HG03045 (cell line): ENCODE measurements at regions not wholly inside any gene's neighbourhood (a gene's known extent, or its start where the extent isn't known, plus 50 kb on each side); places are given as distances from the start of the nearest gene placed in this dataset.

ENCODE experiments used
- ATAC-seq: cut with Tn5 transposase; IDR thresholded peaks from one replicate; pipeline ENCODE4 v1.9.1; 2021; ENCODE audit warnings: mild to moderate bottlenecking, moderate library complexity; ENCODE audit not compliant: unreplicated experiment

DNA sequence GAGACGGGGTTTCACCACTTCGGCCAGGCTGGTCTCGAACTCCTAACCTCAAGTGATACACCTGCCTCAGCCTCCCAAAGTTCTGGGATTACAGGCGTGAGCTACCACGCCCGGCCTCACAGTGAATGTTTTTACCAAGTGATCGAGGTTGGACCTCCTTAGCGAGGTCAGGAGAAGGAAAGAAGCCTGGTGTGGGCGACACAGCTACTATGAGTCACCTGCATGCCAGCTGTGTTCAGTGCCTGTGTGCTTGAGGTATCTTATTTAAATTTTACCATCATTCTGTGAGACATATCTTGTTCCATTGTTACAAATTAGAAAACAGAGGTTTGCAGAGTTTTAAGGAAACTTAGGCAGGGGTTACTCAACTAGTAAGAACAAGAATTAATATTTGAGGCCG is 174.8 kb upstream of the DYNLRB2 start:
- ATAC-seq, result no peak

DNA sequence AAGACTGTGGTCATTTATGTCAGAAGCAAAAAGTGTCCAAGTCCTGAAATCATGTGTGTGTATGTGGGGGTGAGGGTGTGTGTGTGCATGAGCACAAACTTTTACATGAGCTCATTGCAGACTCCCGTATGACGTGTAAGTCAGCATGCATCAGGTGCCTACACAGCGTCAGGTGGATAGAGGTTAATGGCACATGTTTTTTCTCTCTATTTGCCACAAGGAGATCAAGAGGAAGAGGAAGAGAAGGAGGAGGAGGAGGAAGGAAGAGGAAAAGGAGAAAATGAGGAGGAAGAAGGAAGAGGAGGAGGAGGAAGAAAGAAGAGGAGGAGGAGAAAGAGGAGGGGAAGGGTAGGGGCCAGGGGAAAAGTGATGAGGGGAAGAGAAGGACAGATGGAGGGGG is 178.0 kb upstream of the DYNLRB2 start:
- no peak for ATAC-seq

DNA sequence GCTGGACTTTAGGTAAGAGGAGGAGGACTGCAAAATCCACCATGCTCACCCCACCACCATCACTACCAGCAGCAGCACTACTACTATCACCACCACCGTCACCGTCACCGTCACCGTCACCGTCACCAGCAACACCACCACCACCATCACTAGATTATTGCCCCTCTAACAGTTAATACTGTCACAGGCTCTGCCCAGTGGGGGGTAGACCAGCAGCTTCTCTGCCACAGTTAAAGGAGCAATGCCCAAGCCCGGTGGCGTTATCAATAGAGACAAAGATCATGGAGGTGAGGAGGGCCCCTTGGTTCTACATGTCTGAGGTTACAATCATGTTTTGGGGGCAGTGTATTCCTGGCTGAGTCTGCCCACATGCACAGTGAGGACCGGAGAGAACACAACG is 184.4 kb upstream of the DYNLRB2 start:
- ATAC-seq, result no peak

DNA sequence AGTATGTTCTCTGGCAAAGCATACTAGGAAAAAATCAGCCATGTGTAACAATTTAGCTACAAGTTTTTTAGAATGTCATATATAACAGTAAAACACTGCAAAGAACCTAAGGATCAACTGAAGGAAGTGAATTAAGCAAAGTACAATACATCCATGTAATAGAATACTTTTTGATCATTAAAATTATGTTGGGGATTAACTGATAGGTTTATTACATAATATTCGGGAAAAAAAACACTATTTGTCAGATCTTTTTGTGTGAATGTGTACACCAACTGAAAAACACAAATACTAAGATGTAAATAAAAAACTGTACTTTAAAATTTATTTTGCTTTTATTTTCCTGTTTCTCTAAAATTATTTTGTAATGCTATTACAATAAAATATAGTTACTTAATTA is 185.5 kb upstream of the DYNLRB2 start:
- no peak for ATAC-seq

DNA sequence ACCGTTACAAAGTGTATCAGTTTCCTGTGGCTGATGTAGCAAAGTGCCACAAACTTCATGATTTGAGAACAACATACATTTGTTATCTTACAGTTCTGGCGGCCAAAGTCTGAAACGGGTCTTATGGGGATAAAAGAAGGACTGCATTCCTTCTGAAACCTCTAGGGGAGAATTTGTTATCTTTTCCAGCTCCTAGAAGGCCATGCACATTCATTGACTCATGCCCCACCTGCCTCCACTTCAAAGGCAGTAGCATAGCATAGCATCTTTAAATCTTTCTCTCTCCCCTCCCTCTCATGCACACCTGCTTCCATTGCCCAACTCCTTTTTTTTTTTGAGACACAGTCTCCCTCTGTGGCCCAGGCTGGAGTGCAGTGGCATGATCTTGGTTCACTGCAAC is 190.7 kb upstream of the DYNLRB2 start:
- ATAC-seq, result no peak

DNA sequence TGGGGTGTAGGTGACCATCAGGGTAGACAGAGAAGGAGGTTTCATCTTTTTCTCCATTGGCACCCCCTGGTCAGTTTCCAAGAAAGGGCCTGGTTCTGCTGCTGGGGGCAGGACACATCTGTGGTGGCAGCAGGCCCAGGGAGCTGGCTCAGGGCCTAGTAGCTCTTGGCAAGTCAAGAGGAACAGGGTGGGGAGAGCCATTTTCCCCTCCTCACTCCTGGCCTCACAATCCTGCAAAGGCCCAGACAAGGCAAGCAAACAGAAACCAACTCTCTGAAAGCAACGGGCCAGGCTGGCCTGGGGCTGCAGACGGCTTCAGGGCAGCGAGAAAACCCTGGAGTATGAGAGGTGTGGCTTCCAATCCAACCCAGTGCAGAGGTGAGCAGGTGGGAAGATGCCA is 192.9 kb upstream of the DYNLRB2 start:
- ATAC-seq, result no peak

DNA sequence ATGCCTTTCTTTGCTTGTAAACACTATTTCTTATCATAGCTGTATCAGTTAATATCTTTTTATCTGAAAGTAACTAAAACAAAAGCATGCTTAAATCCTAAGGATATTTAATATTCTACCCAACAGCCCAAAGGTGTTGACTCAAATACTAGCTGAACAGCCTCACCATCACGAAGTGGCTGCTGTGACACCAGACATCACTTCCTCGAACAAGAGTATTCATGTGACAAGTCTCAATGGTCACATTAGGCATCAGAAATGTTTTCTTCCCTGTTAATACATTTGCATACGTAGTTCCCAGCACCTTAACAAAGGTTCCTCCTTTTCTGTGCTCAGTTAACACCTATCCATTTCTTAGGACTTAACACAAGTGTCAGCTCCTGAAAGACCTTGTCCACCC is 193.8 kb upstream of the DYNLRB2 start:
- ATAC-seq, result no peak

DNA sequence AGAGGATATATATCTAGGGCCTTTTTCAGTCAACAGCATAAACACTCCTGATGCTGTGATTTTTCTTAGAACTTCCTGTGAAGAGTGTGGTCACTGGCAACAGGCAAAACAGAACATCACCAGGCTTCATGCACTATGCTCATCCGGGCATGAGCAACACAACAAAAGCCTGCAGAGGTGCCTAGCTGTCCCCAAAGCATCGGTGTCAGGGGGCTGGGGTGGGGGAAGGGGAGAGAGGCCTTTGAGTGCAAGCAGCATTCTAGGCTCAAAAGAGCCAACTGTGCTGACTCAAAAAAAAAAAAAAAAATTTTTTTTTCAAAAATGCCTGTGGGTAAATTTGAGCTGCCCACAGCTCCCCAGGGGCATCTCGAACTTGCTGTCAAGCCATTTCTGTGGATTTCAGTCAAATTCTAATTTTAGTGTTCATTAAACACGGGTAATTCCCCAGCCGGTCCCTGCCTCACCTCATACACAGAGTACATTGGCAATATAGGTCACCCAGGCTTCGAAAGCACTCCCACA is 194.6 kb upstream of the DYNLRB2 start:
- no peak for ATAC-seq

DNA sequence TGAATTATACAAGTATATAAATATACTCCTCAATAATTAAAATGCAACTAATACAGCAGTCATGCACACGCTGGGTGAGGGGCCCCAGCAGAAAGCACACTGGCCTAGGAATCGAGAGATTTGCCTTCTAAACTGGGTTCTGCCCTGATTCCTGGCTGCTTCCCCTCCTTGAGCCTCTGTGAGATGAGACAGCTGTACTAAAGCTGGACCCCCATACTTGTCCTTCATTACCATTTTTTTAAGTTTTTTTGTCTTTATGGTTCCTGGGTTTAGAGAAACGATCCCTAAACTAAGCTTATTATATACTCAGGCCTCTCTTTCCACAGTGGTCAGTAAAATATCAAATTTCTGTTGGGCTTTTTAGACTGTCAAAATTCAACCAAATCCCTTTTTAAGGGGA is 195.1 kb upstream of the DYNLRB2 start:
- no peak for ATAC-seq

DNA sequence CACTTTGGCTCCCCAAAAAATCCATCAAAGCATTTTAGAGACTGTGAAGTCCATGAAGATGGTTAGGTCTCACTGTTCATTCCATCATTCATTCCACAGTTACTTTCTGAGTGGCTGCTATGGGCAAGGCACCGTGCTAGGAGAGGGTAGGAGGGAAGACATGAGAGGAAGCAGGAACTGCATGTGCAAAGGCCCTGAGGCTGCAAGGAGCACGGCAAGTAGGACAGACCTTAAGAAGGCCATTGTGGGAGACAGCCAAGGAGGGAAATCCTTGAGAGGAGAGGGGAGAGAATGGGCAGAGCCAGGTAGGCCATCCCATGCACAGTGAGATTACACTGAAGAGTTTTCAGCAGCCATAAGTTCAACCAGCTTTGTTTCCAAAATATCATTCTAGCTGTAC is 196.2 kb upstream of the DYNLRB2 start:
- ATAC-seq, result no peak

DNA sequence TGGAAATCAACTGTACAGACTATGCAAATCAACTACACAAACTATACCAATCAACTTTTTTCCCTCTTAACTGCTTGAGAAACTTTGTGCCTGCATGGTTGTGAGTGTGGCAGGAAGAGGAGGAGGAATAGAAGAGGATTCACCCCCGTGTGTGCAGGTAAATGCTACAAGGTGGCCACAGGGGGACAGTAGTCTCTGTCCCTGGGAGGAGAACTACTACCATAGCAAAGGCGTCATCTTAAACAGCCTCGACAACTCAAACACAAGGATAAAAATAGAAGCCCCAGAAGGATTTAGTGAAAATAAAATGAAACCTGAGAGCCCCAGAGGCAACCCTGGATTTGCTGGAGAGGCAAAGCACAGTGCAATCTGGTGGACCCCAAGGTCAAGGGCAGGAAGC is 199.5 kb upstream of the DYNLRB2 start:
- no peak for ATAC-seq

DNA sequence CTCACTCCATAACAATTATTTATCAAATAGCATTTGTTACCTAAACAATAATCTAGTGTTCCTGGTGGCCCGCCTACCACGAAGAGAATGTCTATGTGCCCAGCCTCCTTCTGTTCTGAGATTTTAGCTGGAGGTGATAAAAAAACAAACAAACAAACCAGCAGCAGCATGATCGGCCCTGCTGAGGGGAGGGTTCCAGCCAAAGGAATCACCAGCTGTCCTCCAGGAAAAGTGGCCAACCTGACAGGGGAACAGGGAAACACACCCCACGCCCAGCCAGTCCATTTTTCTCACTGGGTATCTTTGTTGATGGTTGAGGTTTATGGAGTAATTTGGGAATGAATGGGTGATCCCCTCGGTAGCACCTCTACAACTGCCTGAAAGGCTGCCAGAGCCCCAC is 203.0 kb upstream of the DYNLRB2 start:
- ATAC-seq, result no peak

DNA sequence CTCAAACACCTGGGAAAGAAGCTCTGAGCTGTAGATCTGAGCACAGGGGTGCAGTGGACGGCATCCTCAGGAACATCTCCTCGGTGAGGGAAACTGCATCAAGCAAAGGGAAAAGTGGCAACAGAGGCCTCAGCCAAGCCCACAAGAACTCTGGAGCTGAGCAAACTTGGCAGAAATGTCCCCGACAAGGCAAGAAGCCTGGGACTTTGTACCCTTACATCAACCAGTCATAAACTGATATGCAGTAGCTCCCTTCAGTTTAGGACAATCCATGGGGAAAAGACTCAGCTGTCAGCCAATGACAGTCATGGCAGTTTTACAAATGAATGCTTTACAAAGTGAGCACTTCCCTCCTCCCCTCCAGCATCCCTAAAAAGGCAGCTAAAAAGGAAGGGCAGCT is 210.0 kb upstream of the DYNLRB2 start:
- ATAC-seq, result no peak

DNA sequence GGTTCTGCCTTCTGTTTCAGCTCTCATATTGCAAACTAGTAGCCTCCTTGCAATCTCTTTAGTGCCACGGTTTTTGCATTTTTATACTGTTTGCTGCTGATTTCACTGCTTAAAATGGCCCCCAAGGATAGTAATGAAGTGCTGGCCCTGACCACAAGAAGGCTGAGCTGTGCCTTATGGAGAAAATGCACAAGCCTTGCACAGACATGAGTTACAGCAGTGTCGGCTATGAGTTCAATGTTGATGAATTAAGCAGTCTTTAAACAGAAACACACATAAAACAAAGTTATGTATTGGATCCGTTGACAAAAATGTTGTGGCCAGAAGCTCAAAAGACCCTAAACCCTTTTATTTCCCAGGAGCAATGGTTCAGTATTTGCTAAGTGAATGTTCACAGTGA is 210.6 kb upstream of the DYNLRB2 start:
- no peak for ATAC-seq

DNA sequence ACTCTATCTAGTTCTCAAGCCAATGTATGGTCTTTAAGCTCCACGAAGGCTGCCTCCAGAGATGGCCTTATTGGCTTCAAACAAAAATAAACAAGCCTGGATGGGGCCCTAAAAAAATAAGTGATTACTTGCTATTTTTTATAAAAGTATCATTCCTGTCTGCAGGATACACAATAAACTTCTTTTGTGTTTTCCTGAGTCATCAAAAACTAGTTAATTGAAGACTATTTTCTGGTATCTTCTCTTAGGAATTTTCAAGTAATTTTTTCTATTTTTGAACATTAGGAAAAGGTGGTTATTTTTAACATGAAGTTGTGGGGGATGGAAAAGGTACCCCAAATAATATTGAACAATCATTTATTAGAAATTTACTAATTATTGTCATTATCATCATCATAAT is 213.1 kb upstream of the DYNLRB2 start:
- no peak for ATAC-seq

DNA sequence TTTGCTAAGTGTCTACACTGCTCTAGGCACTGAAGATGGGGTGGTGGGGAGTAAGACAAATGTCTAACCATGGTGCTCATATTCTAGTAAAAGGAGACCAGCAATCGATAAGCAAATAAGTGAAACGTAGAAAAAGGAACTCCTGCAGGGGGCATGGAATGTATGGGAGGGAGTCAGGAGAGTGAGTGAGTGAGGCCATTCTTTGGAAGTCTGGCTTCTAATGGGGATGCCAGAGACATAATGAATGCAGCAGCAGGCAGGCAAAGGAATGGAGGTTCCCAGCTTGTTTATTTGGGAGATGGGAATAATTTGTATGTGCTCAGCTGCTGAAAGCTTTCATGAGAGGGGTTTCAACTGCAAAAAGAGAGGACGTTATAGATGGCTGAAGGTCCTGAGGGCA is 216.4 kb upstream of the DYNLRB2 start:
- no peak for ATAC-seq

DNA sequence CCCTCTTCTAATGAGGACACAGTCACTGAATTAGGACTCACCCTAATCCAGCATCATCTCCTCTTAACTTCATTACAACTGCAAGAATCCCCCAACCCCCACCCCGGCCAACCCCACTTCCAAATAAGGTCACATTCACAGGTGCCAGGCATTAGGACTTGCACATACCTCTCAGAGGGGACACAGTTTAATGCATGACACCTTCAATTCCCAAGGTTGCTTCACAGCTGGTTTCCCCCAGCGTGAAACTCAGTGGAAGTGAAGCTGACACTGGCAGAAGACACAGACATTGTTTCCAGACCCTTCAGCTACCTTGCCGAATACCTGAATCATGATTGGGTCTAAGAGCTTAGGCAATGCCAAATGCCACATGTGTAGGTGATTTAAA is 217.0 kb upstream of the DYNLRB2 start:
- ATAC-seq, result no peak

DNA sequence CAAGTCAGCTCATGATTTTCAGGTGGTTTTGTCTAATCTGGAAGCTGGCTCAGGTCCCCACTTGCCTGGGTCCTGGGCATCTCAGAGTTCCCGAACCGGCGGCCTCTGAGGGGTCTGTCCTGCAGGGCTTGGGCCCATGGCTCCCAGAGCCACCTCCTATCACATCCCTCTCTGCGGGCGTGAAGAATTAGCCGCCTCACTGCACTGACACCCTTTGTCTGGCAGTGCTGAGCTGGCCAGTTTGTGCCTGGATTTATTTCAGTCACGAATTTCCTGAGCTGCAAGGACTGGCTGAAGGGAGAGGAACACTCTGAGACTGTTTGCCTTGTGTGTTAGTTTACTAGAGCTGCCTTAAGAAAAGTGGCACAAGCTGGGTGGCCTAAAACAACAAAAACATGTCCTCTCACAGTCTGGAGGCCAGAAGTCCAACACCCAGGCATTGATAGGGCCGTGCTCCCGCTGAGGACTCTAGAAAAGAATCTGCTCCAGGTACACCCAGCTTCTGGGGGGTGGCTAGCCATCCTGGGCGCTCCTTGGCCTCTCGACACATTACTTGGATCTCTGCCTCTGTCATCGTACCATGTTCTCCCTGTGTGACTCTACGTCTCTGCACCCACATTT is 217.5 kb upstream of the DYNLRB2 start:
- ATAC-seq, result no peak

DNA sequence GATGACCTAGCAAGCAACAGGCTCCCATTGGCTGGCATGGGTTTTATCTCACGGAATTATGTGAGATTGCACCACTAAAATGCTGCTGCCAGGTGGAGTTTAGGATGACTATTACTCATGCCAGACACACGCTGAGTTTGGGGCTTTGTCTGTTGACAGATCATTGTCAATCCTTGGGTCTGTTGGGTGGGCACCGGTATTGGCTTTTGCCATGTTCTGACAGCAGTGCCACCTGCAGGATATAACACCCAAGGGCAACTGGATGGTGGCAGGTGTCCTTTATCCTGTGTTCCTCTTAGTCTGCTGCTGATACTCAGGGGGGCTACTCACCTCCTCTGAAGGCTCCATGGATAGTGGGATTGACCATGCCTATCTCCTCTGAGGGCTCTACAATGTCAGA is 221.6 kb upstream of the DYNLRB2 start:
- ATAC-seq, result no peak

DNA sequence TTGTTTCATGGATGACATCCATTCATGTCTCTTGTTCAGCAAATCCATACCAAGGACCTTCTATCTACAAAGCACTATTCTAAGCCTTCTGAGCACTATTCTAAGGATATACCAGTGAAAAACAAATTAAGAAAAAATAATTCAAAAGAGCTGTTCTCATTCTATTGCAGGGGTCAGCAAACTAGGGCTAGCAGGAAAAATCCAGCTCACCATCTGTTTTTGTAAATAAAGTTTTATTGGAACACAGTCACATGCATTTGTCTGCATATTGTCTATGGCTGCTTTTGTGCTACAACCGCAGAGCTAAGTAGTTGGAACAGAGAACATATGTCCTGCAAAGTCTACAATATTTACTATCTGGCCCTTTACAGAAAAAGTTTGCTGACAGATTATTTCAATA is 222.7 kb upstream of the DYNLRB2 start:
- no peak for ATAC-seq

DNA sequence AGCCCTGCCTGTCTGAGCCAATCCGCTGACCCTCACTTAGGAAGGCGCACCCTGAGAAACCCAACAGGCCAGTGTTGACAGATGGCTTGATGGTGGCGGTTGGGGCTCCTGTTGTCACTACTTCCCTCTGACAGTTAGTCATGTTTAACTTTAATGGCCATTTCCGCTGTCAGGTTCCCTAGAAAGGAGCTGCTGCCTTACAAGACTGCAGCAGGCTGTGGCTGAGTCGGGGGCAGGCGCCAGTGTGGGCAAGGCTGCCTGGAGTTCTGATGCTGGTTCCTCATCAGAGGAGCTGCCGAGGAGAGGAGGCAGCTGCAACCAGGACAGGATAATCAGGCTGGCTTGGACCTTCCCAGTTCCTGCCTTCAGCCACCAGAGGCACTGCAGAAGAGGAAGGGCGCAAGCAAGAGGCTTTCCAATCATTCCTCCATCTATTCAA is 223.2 kb upstream of the DYNLRB2 start:
- ATAC-seq, result no peak

DNA sequence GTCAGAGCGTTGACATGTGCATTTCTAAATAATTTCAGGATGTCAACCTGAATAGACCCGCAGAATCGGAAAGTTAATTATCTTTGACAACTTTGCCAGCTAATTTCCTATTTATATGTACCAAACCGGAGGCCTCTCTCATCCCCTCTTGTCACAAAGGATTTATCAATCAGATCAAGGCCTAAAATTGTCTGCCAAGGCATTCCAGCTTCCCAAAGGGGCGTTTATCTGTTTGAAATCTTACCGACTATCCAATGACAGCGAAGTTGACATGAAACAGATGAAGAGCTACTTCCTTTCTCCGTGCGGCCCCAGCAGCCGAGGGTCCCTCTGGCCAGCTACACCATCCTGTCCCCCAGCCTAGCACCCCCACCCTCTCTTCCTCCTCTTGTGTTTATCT is 223.7 kb upstream of the DYNLRB2 start:
- no peak for ATAC-seq

DNA sequence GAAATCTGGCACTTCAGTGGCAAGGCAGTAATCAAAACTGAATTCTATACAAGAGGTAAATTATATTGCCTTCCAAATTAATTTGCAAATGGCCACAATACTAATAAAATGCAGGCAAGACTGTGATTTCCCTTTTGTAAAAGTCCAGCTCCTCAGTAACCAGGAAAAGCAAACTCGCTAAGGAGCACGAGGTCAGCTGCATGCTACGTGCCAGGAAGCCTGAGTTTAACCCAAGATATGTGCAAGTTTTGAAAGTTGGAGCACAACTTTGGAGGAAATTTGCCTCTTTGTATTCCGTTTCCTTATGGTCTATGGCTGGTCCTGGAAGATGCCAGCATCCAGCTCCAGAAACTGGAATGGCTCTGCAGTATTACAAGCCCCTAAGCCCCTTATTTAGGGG is 226.8 kb upstream of the DYNLRB2 start:
- ATAC-seq, result no peak
